GM12891 (cell line): ENCODE measurements at regions not wholly inside any gene's neighbourhood (a gene's known extent, or its start where the extent isn't known, plus 50 kb on each side); places are given as distances from the start of the nearest gene placed in this dataset.

Experiments used
- DNase-seq: peaks from one replicate; pipeline ENCODE4 v3.0.0; 2011; ENCODE audit warnings: low spot score; ENCODE audit not compliant: insufficient read length
- FAIRE-seq: peaks from 2 replicates; lab custom pipeline; 2011; peaks lifted over from hg19 to GRCh38; lab: Jason Lieb, UNC
- PAX5 ChIP-seq: IDR thresholded peaks from 2 replicates; pipeline ENCODE4 v1.6.1; 2011; ENCODE audit warnings: low read length, moderate library complexity, mild to moderate bottlenecking; ENCODE audit not compliant: insufficient read depth, severe bottlenecking
- POLR2A ChIP-seq: IDR thresholded peaks from 2 replicates; pipeline ENCODE4 v1.6.1; 2011; ENCODE audit warnings: low read depth, low read length, control low read depth
- POLR2AphosphoS5 ChIP-seq: IDR thresholded peaks from 2 replicates; pipeline ENCODE4 v1.6.1; 2011; ENCODE audit warnings: low read depth, low read length, control low read depth
- POU2F2 ChIP-seq: IDR thresholded peaks from 2 replicates; pipeline ENCODE4 v1.6.1; 2011; ENCODE audit warnings: low read depth, mild to moderate bottlenecking, control low read depth, low read length, moderate library complexity
- SPI1 ChIP-seq: IDR thresholded peaks from 2 replicates; pipeline ENCODE4 v1.6.1; 2011; ENCODE audit warnings: low read depth, low read length, control low read depth
- TAF1 ChIP-seq: IDR thresholded peaks from 2 replicates; pipeline ENCODE4 v1.6.1; 2011; ENCODE audit warnings: low read depth, low read length, control low read depth

GRCh38 chr5:107230367-107230766 lies 440.4 kb downstream of the EFNA5 start:
- no peak for TF ChIP-seq TAF1
- no peak for TF ChIP-seq POLR2AphosphoS5
- no peak for TF ChIP-seq SPI1
- no peak for TF ChIP-seq POLR2A
- TF ChIP-seq POU2F2 = no peak
- TF ChIP-seq PAX5 = no peak
- no peak for FAIRE-seq
- DNase-seq = no peak

- FAIRE-seq = no peak
- DNase-seq = no peak
- no peak for TF ChIP-seq TAF1
- TF ChIP-seq PAX5 = no peak
Measured at GRCh38 chr5:107228226-107228625, 442.5 kb downstream of the EFNA5 start.

- FAIRE-seq = no peak
- DNase-seq = no peak
- no peak for TF ChIP-seq PAX5
- no peak for TF ChIP-seq TAF1
- TF ChIP-seq POU2F2 = no peak
- TF ChIP-seq POLR2A = no peak
- TF ChIP-seq POLR2AphosphoS5 = no peak
- TF ChIP-seq SPI1 = no peak
Measured at GRCh38 chr5:107224272-107224671, 446.5 kb downstream of the EFNA5 start.

- DNase-seq (no peak), FAIRE-seq (no peak)
- TF ChIP-seq POLR2AphosphoS5 = no peak
- no peak for TF ChIP-seq SPI1
- TF ChIP-seq TAF1 = no peak
- TF ChIP-seq PAX5 = no peak
- no peak for TF ChIP-seq POU2F2
- TF ChIP-seq POLR2A = no peak
Measured at GRCh38 chr5:107223066-107223465, 447.7 kb downstream of the EFNA5 start.

GRCh38 chr5:107219993-107220392 lies 450.7 kb downstream of the EFNA5 start:
- no peak for TF ChIP-seq PAX5
- FAIRE-seq (no peak), DNase-seq (no peak)

GRCh38 chr5:107218457-107219193 lies 452.1 kb downstream of the EFNA5 start:
- no peak for FAIRE-seq
- no peak for TF ChIP-seq POLR2AphosphoS5
- no peak for TF ChIP-seq PAX5
- no peak for TF ChIP-seq POU2F2
- TF ChIP-seq SPI1 = no peak
- no peak for TF ChIP-seq POLR2A
- TF ChIP-seq TAF1 = no peak
- DNase-seq = no peak

GRCh38 chr5:107217721-107218130 lies 453.0 kb downstream of the EFNA5 start:
- TF ChIP-seq PAX5 (no peak), POU2F2 (no peak), SPI1 (no peak), TAF1 (no peak), POLR2AphosphoS5 (no peak), POLR2A (no peak)
- FAIRE-seq (no peak), DNase-seq (no peak)

- DNase-seq (no peak), FAIRE-seq (no peak)
- no peak for TF ChIP-seq POLR2A
- TF ChIP-seq SPI1 = no peak
- no peak for TF ChIP-seq POLR2AphosphoS5
- no peak for TF ChIP-seq POU2F2
- no peak for TF ChIP-seq PAX5
- TF ChIP-seq TAF1 = no peak
Measured at GRCh38 chr5:107216587-107216986, 454.1 kb downstream of the EFNA5 start.

- no peak for TF ChIP-seq TAF1
- no peak for TF ChIP-seq POLR2A
- TF ChIP-seq PAX5 = no peak
- TF ChIP-seq POLR2AphosphoS5 = no peak
- no peak for TF ChIP-seq SPI1
- no peak for TF ChIP-seq POU2F2
- DNase-seq (no peak), FAIRE-seq (no peak)
Measured at GRCh38 chr5:107215611-107216010, 455.1 kb downstream of the EFNA5 start.

- DNase-seq = no peak
- TF ChIP-seq TAF1 (no peak), POLR2A (no peak), PAX5 (no peak), POLR2AphosphoS5 (no peak), POU2F2 (no peak), SPI1 (no peak)
- FAIRE-seq = no peak
Measured at GRCh38 chr5:107213025-107213424, 457.7 kb downstream of the EFNA5 start.
